Mucosa of rectum (tissue), 2 donors: ENCODE measurements at regions not wholly inside any gene's neighbourhood (a gene's known extent, or its start where the extent isn't known, plus 50 kb on each side); places are given as distances from the start of the nearest gene placed in this dataset.
"Not testable (repeated sequence)": the region's sequence is repeated elsewhere in the genome, so short reads cannot be mapped to it uniquely, and the experiment has no call there.

Experiments
- H3K27ac ChIP-seq, 2 donors: one replicate each; pipeline ENCODE4 v1.7.0; 2013; ENCODE audit warnings: inconsistent platforms in 2 of 2, low read depth in 2 of 2, low read length in 2 of 2
- H3K27me3 ChIP-seq, 2 donors: one replicate each; pipeline ENCODE4 v1.7.0; 2013; ENCODE audit warnings: low read length in 2 of 2; ENCODE audit not compliant: control insufficient read depth in 2 of 2, insufficient read depth in 2 of 2
- H3K36me3 ChIP-seq, 2 donors: one replicate each; pipeline ENCODE4 v1.7.0; 2013; ENCODE audit warnings: low read length in 2 of 2; ENCODE audit not compliant: control insufficient read depth in 2 of 2, insufficient read depth in 2 of 2
- H3K4me1 ChIP-seq, 2 donors: one replicate each; pipeline ENCODE4 v1.7.0; 2013; ENCODE audit warnings: low read length in 2 of 2, mild to moderate bottlenecking in 1 of 2; ENCODE audit not compliant: control insufficient read depth in 2 of 2, insufficient read depth in 2 of 2
- H3K4me3 ChIP-seq, 2 donors: one replicate each; pipeline ENCODE4 v1.7.0; 2013; ENCODE audit warnings: low read length in 2 of 2
- H3K9ac ChIP-seq, 2 donors: one replicate each; pipeline ENCODE4 v1.7.0; 2013; ENCODE audit warnings: low read length in 2 of 2, low read depth in 1 of 2, mild to moderate bottlenecking in 1 of 2
- H3K9me3 ChIP-seq, 2 donors: one replicate each; pipeline ENCODE4 v1.7.0; 2013; ENCODE audit warnings: low read length in 2 of 2; ENCODE audit not compliant: control insufficient read depth in 2 of 2
- donor health status: healthy.
- donor health status: Normal muscosa, but diverticular disease.

- no peaks in the 10 kb centered on the region for H3K4me1 ChIP-seq
- no peaks in the 10 kb centered on the region for H3K36me3 ChIP-seq
- no peak overlapping the region for H3K4me3 ChIP-seq
- H3K9ac ChIP-seq, result no peak overlapping the region
- H3K27ac ChIP-seq, result no peak overlapping the region
- no peaks in the 10 kb centered on the region for H3K9me3 ChIP-seq
- H3K27me3 ChIP-seq, result no peaks in the 10 kb centered on the region
Measured at GRCh38 chr7:124137664-124138063, 104.8 kb upstream of the TMEM229A start.

- H3K4me1 ChIP-seq, result no peaks in the 10 kb centered on the region
- no peaks in the 10 kb centered on the region for H3K27me3 ChIP-seq
- no peaks in the 10 kb centered on the region for H3K9me3 ChIP-seq
- H3K36me3 ChIP-seq, result no peaks in the 10 kb centered on the region
- no peak overlapping the region for H3K27ac ChIP-seq
- no peak overlapping the region for H3K4me3 ChIP-seq
- H3K9ac ChIP-seq, result no peak overlapping the region
Measured at GRCh38 chr7:124124201-124124600, 91.3 kb upstream of the TMEM229A start.

GRCh38 chr7:124120911-124121310 lies 88.0 kb upstream of the TMEM229A start:
- Histone ChIP-seq H3K9ac (no peak overlapping the region), H3K36me3 (no peaks in the 10 kb centered on the region), H3K4me1 (no peaks in the 10 kb centered on the region), H3K9me3 (no peaks in the 10 kb centered on the region), H3K4me3 (no peak overlapping the region), H3K27ac (no peak overlapping the region), H3K27me3 (no peaks in the 10 kb centered on the region)

GRCh38 chr7:124113045-124113444 lies 80.2 kb upstream of the TMEM229A start:
- Histone ChIP-seq H3K27ac (no peak overlapping the region), H3K27me3 (no peaks in the 10 kb centered on the region), H3K36me3 (no peaks in the 10 kb centered on the region), H3K9ac (no peak overlapping the region), H3K4me3 (no peak overlapping the region), H3K4me1 (no peaks in the 10 kb centered on the region), H3K9me3 (no peaks in the 10 kb centered on the region)

- Histone ChIP-seq H3K27ac (no peak overlapping the region), H3K9ac (no peak overlapping the region), H3K4me3 (no peak overlapping the region), H3K36me3 (no peaks in the 10 kb centered on the region), H3K4me1 (no peaks in the 10 kb centered on the region), H3K27me3 (no peaks in the 10 kb centered on the region), H3K9me3 (no peaks in the 10 kb centered on the region)
Measured at GRCh38 chr7:124106575-124106974, 73.7 kb upstream of the TMEM229A start.

- no peak overlapping the region for H3K9ac ChIP-seq
- H3K27ac ChIP-seq, result no peak overlapping the region
- H3K4me3 ChIP-seq, result no peak overlapping the region
- H3K27me3 ChIP-seq, result no peaks in the 10 kb centered on the region
- no peaks in the 10 kb centered on the region for H3K9me3 ChIP-seq
- no peaks in the 10 kb centered on the region for H3K36me3 ChIP-seq
- H3K4me1 ChIP-seq, result no peaks in the 10 kb centered on the region
Measured at GRCh38 chr7:124101173-124101768, 68.4 kb upstream of the TMEM229A start.

GRCh38 chr7:124100190-124100589 lies 67.3 kb upstream of the TMEM229A start:
- H3K27me3 ChIP-seq, result no peaks in the 10 kb centered on the region
- H3K27ac ChIP-seq, result no peak overlapping the region
- H3K9me3 ChIP-seq, result no peaks in the 10 kb centered on the region
- H3K36me3 ChIP-seq, result no peaks in the 10 kb centered on the region
- H3K9ac ChIP-seq, result no peak overlapping the region
- H3K4me1 ChIP-seq, result no peaks in the 10 kb centered on the region
- no peak overlapping the region for H3K4me3 ChIP-seq

- not testable (repeated sequence) for H3K4me3 ChIP-seq, H3K9ac ChIP-seq, H3K27me3 ChIP-seq, H3K9me3 ChIP-seq, H3K27ac ChIP-seq, H3K4me1 ChIP-seq, H3K36me3 ChIP-seq
Measured at GRCh38 chr7:124099585-124099984, 66.7 kb upstream of the TMEM229A start.

GRCh38 chr7:124089621-124090020 lies 56.8 kb upstream of the TMEM229A start:
- Histone ChIP-seq H3K27ac (no peak overlapping the region), H3K9ac (no peak overlapping the region), H3K4me1 (peaks cover 0 to 3% of the 10 kb centered on the region in 2 donors), H3K9me3 (no peaks in the 10 kb centered on the region), H3K36me3 (no peaks in the 10 kb centered on the region), H3K27me3 (no peaks in the 10 kb centered on the region), H3K4me3 (no peak overlapping the region)

- Histone ChIP-seq H3K9me3 (no peaks in the 10 kb centered on the region), H3K9ac (no peak overlapping the region), H3K27ac (no peak overlapping the region), H3K27me3 (no peaks in the 10 kb centered on the region), H3K4me1 (peaks cover 0 to 3% of the 10 kb centered on the region in 2 donors), H3K36me3 (no peaks in the 10 kb centered on the region), H3K4me3 (no peak overlapping the region)
Measured at GRCh38 chr7:124088590-124088989, 55.7 kb upstream of the TMEM229A start.

GRCh38 chr7:124086843-124087242 lies 54.0 kb upstream of the TMEM229A start:
- Histone ChIP-seq H3K27ac (no peak overlapping the region), H3K27me3 (no peaks in the 10 kb centered on the region), H3K9me3 (no peaks in the 10 kb centered on the region), H3K9ac (no peak overlapping the region), H3K4me3 (no peak overlapping the region), H3K4me1 (peaks cover 0 to 3% of the 10 kb centered on the region in 2 donors), H3K36me3 (no peaks in the 10 kb centered on the region)
